Astrocyte (in vitro differentiated cells and primary cell): ENCODE measurements at regions not wholly inside any gene's neighbourhood (a gene's known extent, or its start where the extent isn't known, plus 50 kb on each side); places are given as distances from the start of the nearest gene placed in this dataset.

ENCODE experiments used
- DNase-seq: peaks from one replicate; pipeline ENCODE4 v3.0.0-alpha.2; 2010; ENCODE audit warnings: low read depth
- FAIRE-seq: peaks from 2 replicates; lab custom pipeline; 2011; peaks lifted over from hg19 to GRCh38; lab: Jason Lieb, UNC
- H2AFZ ChIP-seq: 2 replicates; pipeline ENCODE4 v1.6.0; 2012; ENCODE audit warnings: low read depth, low read length, inconsistent platforms
- H3K27ac ChIP-seq: 2 replicates; pipeline ENCODE4 v1.5.1; 2011; ENCODE audit warnings: low read depth, low read length, inconsistent platforms
- H3K27me3 ChIP-seq: 2 replicates; pipeline ENCODE4 v1.6.0; 2011; ENCODE audit warnings: low read length, inconsistent platforms; ENCODE audit not compliant: insufficient read depth
- H3K36me3 ChIP-seq: 2 replicates; pipeline ENCODE4 v1.5.1; 2011; ENCODE audit warnings: low read length, inconsistent platforms; ENCODE audit not compliant: insufficient read depth
- H3K4me1 ChIP-seq: 2 replicates; pipeline ENCODE4 v1.5.1; 2011; ENCODE audit warnings: low read length, inconsistent platforms; ENCODE audit not compliant: insufficient read depth
- H3K4me2 ChIP-seq: 2 replicates; pipeline ENCODE4 v1.6.0; 2012; ENCODE audit warnings: low read length, inconsistent platforms
- H3K4me3 ChIP-seq: 2 replicates; pipeline ENCODE4 v1.5.1; 2011; ENCODE audit warnings: low read depth, mild to moderate bottlenecking, low read length, inconsistent platforms; ENCODE audit not compliant: insufficient read depth
- H3K79me2 ChIP-seq: 2 replicates; pipeline ENCODE4 v1.6.0; 2012; ENCODE audit warnings: mild to moderate bottlenecking, low read length, inconsistent platforms; ENCODE audit not compliant: insufficient read depth
- H3K9ac ChIP-seq: 2 replicates; pipeline ENCODE4 v1.6.0; 2012; ENCODE audit warnings: mild to moderate bottlenecking, low read length, inconsistent platforms
- H3K9me3 ChIP-seq: 2 replicates; pipeline ENCODE4 v1.5.1; 2012; ENCODE audit warnings: low read depth, mild to moderate bottlenecking, low read length, inconsistent platforms; ENCODE audit not compliant: insufficient read depth
- H4K20me1 ChIP-seq: 2 replicates; pipeline ENCODE4 v1.6.0; 2012; ENCODE audit warnings: low read length, inconsistent platforms; ENCODE audit not compliant: insufficient read depth
- H3K27ac Mint-ChIP-seq: one replicate; pipeline ENCODE4 v1.8.0; 2021; ENCODE audit warnings: mild to moderate bottlenecking, mixed read lengths; ENCODE audit not compliant: unreplicated experiment
- H3K27me3 Mint-ChIP-seq: one replicate; pipeline ENCODE4 v1.8.0; 2021; ENCODE audit warnings: low read depth, mixed read lengths; ENCODE audit not compliant: unreplicated experiment
- H3K36me3 Mint-ChIP-seq: one replicate; pipeline ENCODE4 v1.8.0; 2021; ENCODE audit warnings: low read depth, mixed read lengths; ENCODE audit not compliant: unreplicated experiment
- H3K4me1 Mint-ChIP-seq: one replicate; pipeline ENCODE4 v1.8.0; 2021; ENCODE audit warnings: low read depth, mixed read lengths; ENCODE audit not compliant: unreplicated experiment
- H3K4me3 Mint-ChIP-seq: one replicate; pipeline ENCODE4 v1.8.0; 2021; ENCODE audit warnings: mild to moderate bottlenecking, moderate library complexity, mixed read lengths; ENCODE audit not compliant: unreplicated experiment
- H3K9me3 Mint-ChIP-seq: one replicate; pipeline ENCODE4 v1.8.0; 2021; ENCODE audit warnings: mild to moderate bottlenecking, mixed read lengths; ENCODE audit not compliant: unreplicated experiment
- EZH2 ChIP-seq: IDR thresholded peaks from 2 replicates; pipeline ENCODE4 v1.6.1; 2012; ENCODE audit warnings: mild to moderate bottlenecking, low read length, inconsistent platforms; ENCODE audit not compliant: insufficient read depth
- TF ChIP-seq, protein P1 (sequence below): IDR thresholded peaks from 2 replicates; pipeline ENCODE4 v1.5.1; 2011; ENCODE audit warnings: low read depth, mild to moderate bottlenecking, inconsistent platforms, low read length, moderate library complexity; ENCODE audit not compliant: insufficient read depth

DNA sequence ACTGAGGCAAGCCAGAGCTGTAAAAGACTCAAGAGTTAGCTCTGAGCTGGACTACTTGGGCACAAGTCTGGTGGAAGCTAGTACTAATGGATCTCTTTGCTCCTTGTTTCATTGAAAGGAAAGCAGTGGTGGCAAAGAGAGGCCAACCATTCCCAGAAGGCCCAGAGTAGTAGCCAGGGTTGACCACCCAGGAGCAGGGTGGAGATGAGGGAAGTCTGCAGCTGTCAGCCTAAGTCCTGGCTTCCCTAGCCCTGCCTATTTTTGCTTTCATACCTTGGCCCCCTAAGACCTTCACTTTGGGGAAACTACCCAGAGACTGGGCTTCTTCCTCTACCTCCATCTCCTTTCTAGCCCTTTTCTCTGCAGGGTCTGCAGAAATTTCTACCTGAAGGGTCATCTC is 155.0 kb upstream of the NCAM1 start:
- H3K27me3 Mint-ChIP-seq: peaks cover 20% of the 10 kb centered on the region
- no peaks in the 10 kb centered on the region for H3K36me3 ChIP-seq

DNA sequence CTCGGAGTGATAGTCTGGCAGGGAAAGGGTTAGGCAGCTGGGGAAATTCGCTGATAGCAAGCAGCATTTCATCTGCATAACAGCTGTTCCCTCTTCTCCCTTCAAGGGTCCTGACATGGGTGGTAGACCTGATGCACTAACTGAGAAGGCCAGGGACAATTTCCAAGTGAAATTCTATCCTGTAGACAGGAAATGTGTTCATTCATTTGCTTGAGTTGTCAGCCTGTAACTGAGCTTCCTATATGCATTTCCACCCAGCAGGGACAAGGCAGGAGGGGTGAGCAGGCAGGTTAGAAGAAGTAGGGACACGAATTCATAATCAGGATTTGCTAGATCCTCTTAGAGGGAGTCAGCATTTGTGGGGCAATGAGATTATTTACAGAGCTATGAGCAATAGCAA is 154.3 kb upstream of the NCAM1 start:
- no peaks in the 10 kb centered on the region for H3K9me3 ChIP-seq
- H2AFZ ChIP-seq: no peak overlapping the region
- peaks cover 7% of the 10 kb centered on the region for H3K9me3 Mint-ChIP-seq
- TF ChIP-seq, protein P1, sequence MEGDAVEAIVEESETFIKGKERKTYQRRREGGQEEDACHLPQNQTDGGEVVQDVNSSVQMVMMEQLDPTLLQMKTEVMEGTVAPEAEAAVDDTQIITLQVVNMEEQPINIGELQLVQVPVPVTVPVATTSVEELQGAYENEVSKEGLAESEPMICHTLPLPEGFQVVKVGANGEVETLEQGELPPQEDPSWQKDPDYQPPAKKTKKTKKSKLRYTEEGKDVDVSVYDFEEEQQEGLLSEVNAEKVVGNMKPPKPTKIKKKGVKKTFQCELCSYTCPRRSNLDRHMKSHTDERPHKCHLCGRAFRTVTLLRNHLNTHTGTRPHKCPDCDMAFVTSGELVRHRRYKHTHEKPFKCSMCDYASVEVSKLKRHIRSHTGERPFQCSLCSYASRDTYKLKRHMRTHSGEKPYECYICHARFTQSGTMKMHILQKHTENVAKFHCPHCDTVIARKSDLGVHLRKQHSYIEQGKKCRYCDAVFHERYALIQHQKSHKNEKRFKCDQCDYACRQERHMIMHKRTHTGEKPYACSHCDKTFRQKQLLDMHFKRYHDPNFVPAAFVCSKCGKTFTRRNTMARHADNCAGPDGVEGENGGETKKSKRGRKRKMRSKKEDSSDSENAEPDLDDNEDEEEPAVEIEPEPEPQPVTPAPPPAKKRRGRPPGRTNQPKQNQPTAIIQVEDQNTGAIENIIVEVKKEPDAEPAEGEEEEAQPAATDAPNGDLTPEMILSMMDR: no peak
- TF ChIP-seq EZH2: no peak
- peaks cover 17% of the 10 kb centered on the region for H3K27me3 Mint-ChIP-seq
- no peaks in the 10 kb centered on the region for H3K4me1 Mint-ChIP-seq
- no peaks in the 10 kb centered on the region for H3K79me2 ChIP-seq
- DNase-seq (no peak), FAIRE-seq (no peak)
- no peak overlapping the region for H3K4me3 ChIP-seq
- H3K27ac ChIP-seq: no peak overlapping the region
- H3K4me2 ChIP-seq: no peak overlapping the region
- H4K20me1 ChIP-seq: no peaks in the 10 kb centered on the region
- no peaks in the 10 kb centered on the region for H3K27me3 ChIP-seq
- no peak overlapping the region for H3K27ac Mint-ChIP-seq
- H3K9ac ChIP-seq: no peak overlapping the region
- H3K36me3 ChIP-seq: no peaks in the 10 kb centered on the region
- no peak overlapping the region for H3K4me3 Mint-ChIP-seq
- H3K36me3 Mint-ChIP-seq: no peaks in the 10 kb centered on the region
- no peaks in the 10 kb centered on the region for H3K4me1 ChIP-seq

More for the DNA sequence above, 155.0 kb upstream of the NCAM1 start:
- H3K9ac ChIP-seq: no peak overlapping the region
- no peak overlapping the region for H3K27ac ChIP-seq
- Mint-ChIP-seq H3K36me3 (no peaks in the 10 kb centered on the region), H3K4me1 (no peaks in the 10 kb centered on the region), H3K4me3 (no peak overlapping the region), H3K27ac (no peak overlapping the region), H3K9me3 (peaks cover 3% of the 10 kb centered on the region)
- no peaks in the 10 kb centered on the region for H3K27me3 ChIP-seq
- no peaks in the 10 kb centered on the region for H3K9me3 ChIP-seq
- no peaks in the 10 kb centered on the region for H3K79me2 ChIP-seq
- H3K4me1 ChIP-seq: no peaks in the 10 kb centered on the region
- no peak for TF ChIP-seq EZH2
- TF ChIP-seq, protein P1: no peak
- DNase-seq: no peak
- no peak overlapping the region for H3K4me3 ChIP-seq
- no peak overlapping the region for H3K4me2 ChIP-seq
- no peak overlapping the region for H2AFZ ChIP-seq
- no peaks in the 10 kb centered on the region for H4K20me1 ChIP-seq
- FAIRE-seq: no peak

DNA sequence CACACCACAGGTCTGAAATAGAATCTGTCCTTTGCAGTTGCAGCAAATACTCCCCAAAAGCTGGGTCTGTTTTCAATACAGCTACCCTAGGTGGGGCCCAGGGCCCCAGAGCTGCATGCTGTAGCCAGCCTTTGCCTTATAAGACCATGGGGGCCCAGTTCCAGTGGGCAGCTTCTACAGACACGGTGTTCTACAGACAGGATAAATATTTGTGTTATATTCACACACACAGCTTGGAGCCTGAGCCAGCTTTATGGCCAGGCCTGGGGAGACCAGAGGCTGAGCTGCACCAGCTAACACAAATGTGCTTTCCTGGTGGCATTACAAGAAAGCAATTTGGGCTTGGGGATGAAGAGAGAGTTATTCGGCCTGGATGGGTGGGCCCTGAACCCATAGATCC is 151.8 kb upstream of the NCAM1 start:
- Histone ChIP-seq H3K4me3 (no peak overlapping the region), H3K4me1 (no peaks in the 10 kb centered on the region), H3K79me2 (no peaks in the 10 kb centered on the region), H3K4me2 (no peak overlapping the region), H3K27me3 (no peaks in the 10 kb centered on the region), H4K20me1 (no peaks in the 10 kb centered on the region), H2AFZ (no peak overlapping the region), H3K9me3 (peaks cover 5% of the 10 kb centered on the region), H3K36me3 (no peaks in the 10 kb centered on the region), H3K9ac (no peak overlapping the region), H3K27ac (no peak overlapping the region)
- FAIRE-seq (no peak), DNase-seq (no peak)
- no peak overlapping the region for H3K4me3 Mint-ChIP-seq
- no peak for TF ChIP-seq EZH2
- TF ChIP-seq, protein P1: no peak
- no peaks in the 10 kb centered on the region for H3K36me3 Mint-ChIP-seq
- peaks cover 19% of the 10 kb centered on the region for H3K27me3 Mint-ChIP-seq
- no peaks in the 10 kb centered on the region for H3K4me1 Mint-ChIP-seq
- peaks cover 19% of the 10 kb centered on the region for H3K9me3 Mint-ChIP-seq
- H3K27ac Mint-ChIP-seq: no peak overlapping the region
